ENCODE measurements at regions not wholly inside any gene's neighbourhood (a gene's known extent, or its start where the extent isn't known, plus 50 kb on each side); places are given as distances from the start of the nearest gene placed in this dataset.
A peak's percentile ranks its signal among the peaks of the same experiment; 100 is the strongest.
"Not testable (repeated sequence)": the region's sequence is repeated elsewhere in the genome, so short reads cannot be mapped to it uniquely, and the experiment has no call there.

GRCh38 chr22:27050771-27051170 is 393.4 kb downstream of the MIAT start:
- Mint-ChIP-seq H3K36me3 (no peaks in the 10 kb centered on the region), H3K9me3 (no peaks in the 10 kb centered on the region), H3K4me3 (no peak overlapping the region), H3K27ac (no peak overlapping the region), H3K4me1 (no peaks in the 10 kb centered on the region)
- DNase-seq (ENCODE audit: low spot score in 2 of 2) (no peak), ATAC-seq (no peak)

GRCh38 chr22:27051407-27051806 is 394.0 kb downstream of the MIAT start:
- Mint-ChIP-seq H3K9me3 (no peaks in the 10 kb centered on the region), H3K4me1 (no peaks in the 10 kb centered on the region), H3K4me3 (no peak overlapping the region), H3K36me3 (no peaks in the 10 kb centered on the region), H3K27ac (no peak overlapping the region)
- no peak for ATAC-seq
- no peak for DNase-seq (ENCODE audit: low spot score in 2 of 2)

- Mint-ChIP-seq H3K9me3 (no peaks in the 10 kb centered on the region), H3K4me1 (no peaks in the 10 kb centered on the region), H3K36me3 (no peaks in the 10 kb centered on the region), H3K4me3 (no peak overlapping the region), H3K27ac (no peak overlapping the region)
- ATAC-seq (no peak), DNase-seq (ENCODE audit: low spot score in 2 of 2) (no peak)
Observed at GRCh38 chr22:27057717-27058116, 400.3 kb downstream of the MIAT start.

DNA sequence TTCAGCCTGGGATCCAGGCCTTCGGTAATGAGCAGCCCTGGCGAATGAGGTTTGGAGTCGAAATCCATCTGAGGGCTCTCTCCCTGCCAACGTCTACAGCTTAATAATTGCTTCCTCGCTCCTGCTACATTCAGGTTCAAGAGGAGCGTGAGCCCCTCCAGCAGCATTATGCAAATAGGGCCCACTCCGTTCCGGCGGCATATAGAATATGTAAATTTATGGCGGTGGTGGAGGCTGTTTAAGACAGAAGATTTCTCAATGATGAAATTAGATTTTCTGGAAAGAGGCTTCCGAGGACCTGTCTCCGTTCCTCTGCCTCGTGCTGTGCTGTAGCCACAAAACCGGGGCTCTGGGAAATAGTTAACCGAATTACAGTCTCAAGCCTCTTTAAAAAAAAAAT is 402.8 kb downstream of the MIAT start:
- Mint-ChIP-seq H3K27ac (no peak overlapping the region), H3K9me3 (no peaks in the 10 kb centered on the region), H3K4me1 (no peaks in the 10 kb centered on the region), H3K4me3 (no peak overlapping the region), H3K36me3 (no peaks in the 10 kb centered on the region)
- ATAC-seq (no peak), DNase-seq (ENCODE audit: low spot score in 2 of 2) (no peak)

- H3K36me3 Mint-ChIP-seq: no peaks in the 10 kb centered on the region
- no peaks in the 10 kb centered on the region for H3K4me1 Mint-ChIP-seq
- H3K27ac Mint-ChIP-seq: no peak overlapping the region
- H3K4me3 Mint-ChIP-seq: no peak overlapping the region
- DNase-seq (ENCODE audit: low spot score in 2 of 2): no peak
- H3K9me3 Mint-ChIP-seq: no peaks in the 10 kb centered on the region
- no peak for ATAC-seq
Observed at GRCh38 chr22:27062910-27063309, 405.5 kb downstream of the MIAT start.

GRCh38 chr22:27063406-27063805 is 406.0 kb downstream of the MIAT start:
- no peak for DNase-seq (ENCODE audit: low spot score in 2 of 2)
- no peak for ATAC-seq
- H3K4me3 Mint-ChIP-seq: no peak overlapping the region

GRCh38 chr22:27063841-27064240 is 406.5 kb downstream of the MIAT start:
- DNase-seq (ENCODE audit: low spot score in 2 of 2) (no peak), ATAC-seq (no peak)
- Mint-ChIP-seq H3K4me3 (no peak overlapping the region), H3K9me3 (no peaks in the 10 kb centered on the region), H3K36me3 (no peaks in the 10 kb centered on the region), H3K27ac (no peak overlapping the region), H3K4me1 (no peaks in the 10 kb centered on the region)

More at GRCh38 chr22:27063406-27063805, 406.0 kb downstream of the MIAT start:
- Mint-ChIP-seq H3K27ac (no peak overlapping the region), H3K4me1 (no peaks in the 10 kb centered on the region), H3K9me3 (no peaks in the 10 kb centered on the region), H3K36me3 (no peaks in the 10 kb centered on the region)

DNA sequence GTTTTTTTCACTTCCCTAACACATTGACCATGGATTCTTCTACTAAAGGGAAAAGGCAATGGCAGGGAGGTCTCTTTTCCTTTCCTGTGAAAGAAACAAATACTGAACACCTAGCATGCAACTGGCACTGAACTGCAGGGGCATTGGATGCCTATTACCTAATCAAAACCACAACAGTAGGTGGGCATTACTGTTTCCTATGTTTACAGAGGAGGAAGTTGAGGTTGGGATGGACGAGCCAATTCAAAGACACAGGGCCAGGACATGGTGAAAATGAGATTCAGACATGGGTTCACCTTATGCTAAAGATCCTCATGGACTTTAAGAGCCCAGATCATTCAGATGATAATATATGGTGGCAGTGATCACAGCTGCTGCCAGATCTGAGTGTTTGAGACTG is 407.0 kb downstream of the MIAT start:
- no peaks in the 10 kb centered on the region for H3K9me3 Mint-ChIP-seq
- no peaks in the 10 kb centered on the region for H3K36me3 Mint-ChIP-seq
- ATAC-seq: no peak
- DNase-seq (ENCODE audit: low spot score in 2 of 2): no peak
- no peak overlapping the region for H3K4me3 Mint-ChIP-seq
- H3K27ac Mint-ChIP-seq: no peak overlapping the region
- H3K4me1 Mint-ChIP-seq: no peaks in the 10 kb centered on the region

GRCh38 chr22:27065279-27065678 is 407.9 kb downstream of the MIAT start:
- Mint-ChIP-seq H3K4me1 (no peaks in the 10 kb centered on the region), H3K36me3 (no peaks in the 10 kb centered on the region), H3K9me3 (no peaks in the 10 kb centered on the region), H3K4me3 (no peak overlapping the region), H3K27ac (no peak overlapping the region)
- DNase-seq (ENCODE audit: low spot score in 2 of 2): no peak
- no peak for ATAC-seq

DNA sequence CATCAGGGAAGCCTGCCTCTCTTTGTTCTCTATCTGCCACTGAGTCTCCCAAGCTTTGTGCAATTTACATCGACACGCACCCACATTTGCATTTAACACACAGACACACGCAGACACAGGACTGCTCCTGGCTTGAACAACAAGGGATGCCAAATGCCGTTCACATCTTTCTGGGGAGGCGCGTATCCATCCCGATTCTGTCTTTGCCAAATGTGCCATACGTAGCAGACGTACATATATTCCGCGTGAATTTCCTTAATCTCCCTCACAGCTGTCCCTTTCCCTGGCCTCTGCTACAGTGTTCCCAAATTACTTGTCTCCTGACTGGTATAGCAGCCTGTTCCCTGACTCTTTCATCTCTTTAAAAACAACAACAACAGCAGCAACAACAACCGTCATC is 409.5 kb downstream of the MIAT start:
- Mint-ChIP-seq H3K4me1 (no peaks in the 10 kb centered on the region), H3K9me3 (no peaks in the 10 kb centered on the region)

DNA sequence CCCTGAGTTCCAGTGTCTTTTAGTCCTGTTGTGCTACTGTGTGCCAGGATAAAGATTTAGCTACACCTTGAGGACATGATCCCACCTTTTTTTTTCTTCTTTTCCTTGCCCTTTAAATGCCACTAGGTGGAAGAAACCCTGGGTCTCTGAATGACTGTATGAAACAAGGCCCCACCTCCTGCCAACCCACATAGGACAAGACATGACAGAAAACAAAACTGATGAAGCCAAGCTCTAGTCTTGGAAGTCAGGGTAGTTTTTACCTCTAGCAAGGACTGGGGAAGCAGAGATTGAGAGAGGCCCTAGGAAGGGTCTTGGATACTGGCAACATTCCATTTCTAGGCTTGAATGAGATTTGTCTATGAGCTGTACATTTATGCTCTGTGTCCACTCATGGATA is 410.7 kb downstream of the MIAT start:
- no peaks in the 10 kb centered on the region for H3K36me3 Mint-ChIP-seq
- no peak for DNase-seq (ENCODE audit: low spot score in 2 of 2)
- H3K27ac Mint-ChIP-seq: no peak overlapping the region
- ATAC-seq: peak; percentile 45
- no peak overlapping the region for H3K4me3 Mint-ChIP-seq
- no peaks in the 10 kb centered on the region for H3K4me1 Mint-ChIP-seq
- H3K9me3 Mint-ChIP-seq: no peaks in the 10 kb centered on the region

More for the DNA sequence above, 409.5 kb downstream of the MIAT start:
- H3K27ac Mint-ChIP-seq: no peak overlapping the region
- no peak for DNase-seq (ENCODE audit: low spot score in 2 of 2)
- no peak for ATAC-seq
- no peaks in the 10 kb centered on the region for H3K36me3 Mint-ChIP-seq
- no peak overlapping the region for H3K4me3 Mint-ChIP-seq

GRCh38 chr22:27070594-27070993 is 413.2 kb downstream of the MIAT start:
- H3K4me3 Mint-ChIP-seq: no peak overlapping the region
- DNase-seq (ENCODE audit: low spot score in 2 of 2): no peak
- no peaks in the 10 kb centered on the region for H3K9me3 Mint-ChIP-seq
- H3K4me1 Mint-ChIP-seq: no peaks in the 10 kb centered on the region
- H3K36me3 Mint-ChIP-seq: no peaks in the 10 kb centered on the region
- no peak overlapping the region for H3K27ac Mint-ChIP-seq
- no peak for ATAC-seq

DNA sequence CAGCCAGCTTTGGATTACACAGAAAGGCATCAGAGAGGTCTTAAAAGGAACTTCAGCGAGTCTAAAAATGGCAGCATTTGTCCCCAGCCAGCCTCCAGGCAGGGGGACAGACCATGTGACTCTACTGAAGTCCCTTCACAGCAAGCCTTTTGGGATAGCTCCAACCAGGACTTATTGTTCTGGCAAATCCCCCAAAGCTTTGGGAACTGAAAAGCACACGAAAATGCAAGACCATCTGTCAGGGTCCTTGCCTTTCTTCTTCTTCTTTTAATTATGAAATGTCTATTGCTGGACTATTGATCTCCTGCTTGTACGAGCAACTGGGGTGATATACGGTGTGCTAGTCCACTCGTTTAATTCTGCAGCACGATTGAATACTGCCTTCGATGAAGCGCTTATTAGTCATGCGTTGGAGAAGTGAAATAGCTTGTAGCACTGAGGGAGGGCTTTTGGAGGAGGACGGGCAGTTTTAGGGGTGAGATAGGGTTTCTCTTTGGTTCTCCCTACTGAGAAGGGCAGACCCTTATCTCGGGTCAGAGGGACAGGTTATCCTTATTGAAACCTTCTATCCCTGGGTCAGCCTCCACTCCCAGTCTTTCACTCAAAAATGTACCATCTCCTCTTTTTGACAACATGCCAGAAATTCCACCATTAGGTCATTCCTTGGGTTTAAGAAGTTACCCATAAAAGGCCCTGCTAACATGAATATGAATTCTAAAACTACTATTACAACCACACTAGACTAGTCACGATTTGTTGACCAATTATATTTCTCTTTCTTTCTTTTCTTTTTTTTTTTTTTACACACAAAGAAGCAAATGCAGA is 416.4 kb downstream of the MIAT start:
- no peaks in the 10 kb centered on the region for H3K9me3 Mint-ChIP-seq
- no peak overlapping the region for H3K4me3 Mint-ChIP-seq
- H3K4me1 Mint-ChIP-seq: no peaks in the 10 kb centered on the region
- no peaks in the 10 kb centered on the region for H3K36me3 Mint-ChIP-seq
- no peak overlapping the region for H3K27ac Mint-ChIP-seq
- DNase-seq (ENCODE audit: low spot score in 2 of 2): no peak
- no peak for ATAC-seq

DNA sequence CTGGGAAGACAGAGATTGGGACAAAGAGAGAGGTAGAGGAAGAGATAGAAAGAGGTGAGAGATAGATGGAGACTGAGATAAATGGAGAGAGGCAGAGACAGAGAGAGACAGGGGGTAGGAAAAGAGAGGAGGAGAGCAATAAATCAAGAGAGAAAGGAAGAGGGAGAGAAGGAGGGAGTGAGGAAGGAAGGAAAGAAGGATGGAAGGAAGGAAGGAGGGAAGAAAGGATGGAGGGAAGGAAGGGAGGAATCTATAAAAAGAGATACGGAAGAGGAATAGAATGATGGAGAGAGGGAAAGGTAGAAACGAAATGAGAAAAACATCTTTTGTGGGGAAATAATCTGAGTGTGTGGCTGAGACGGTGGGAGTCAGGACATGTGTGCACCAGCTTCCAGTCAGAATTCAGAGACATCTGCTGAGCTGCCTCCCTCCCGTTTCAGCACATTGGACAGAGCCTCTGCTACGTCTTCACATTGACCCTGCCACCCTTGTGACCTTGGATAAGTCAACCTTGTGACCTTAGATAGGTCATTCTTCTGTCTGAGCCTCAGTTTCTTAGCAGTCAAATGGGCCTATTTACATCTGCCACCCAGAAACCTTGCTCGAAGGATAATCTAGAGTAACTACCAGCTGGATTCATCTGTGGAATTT is 417.8 kb downstream of the MIAT start:
- no peak for DNase-seq (ENCODE audit: low spot score in 2 of 2)
- Mint-ChIP-seq H3K27ac (no peak overlapping the region), H3K4me3 (no peak overlapping the region), H3K9me3 (no peaks in the 10 kb centered on the region), H3K4me1 (no peaks in the 10 kb centered on the region), H3K36me3 (no peaks in the 10 kb centered on the region)
- no peak for ATAC-seq

DNA sequence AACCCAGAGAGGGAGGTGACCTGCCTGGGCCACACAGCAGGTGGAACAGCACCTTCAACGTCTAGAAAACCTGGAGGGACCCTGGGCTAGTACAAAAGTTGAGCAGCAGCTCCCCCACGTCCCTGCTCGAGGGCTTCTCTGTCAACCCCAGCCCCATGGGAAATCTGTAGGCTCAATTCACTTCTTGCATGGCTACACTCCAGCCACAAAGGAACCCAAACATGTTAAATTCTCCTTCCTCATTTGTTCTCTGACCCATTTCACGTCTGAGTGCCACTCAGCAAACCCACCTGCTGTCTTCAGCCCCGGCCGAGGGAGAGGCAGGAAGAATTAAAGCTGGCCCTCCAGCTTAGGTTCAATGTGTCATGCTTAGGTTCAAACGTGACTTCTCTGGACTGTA is 418.5 kb downstream of the MIAT start:
- ATAC-seq (no peak), DNase-seq (ENCODE audit: low spot score in 2 of 2) (no peak)
- H3K9me3 Mint-ChIP-seq: no peaks in the 10 kb centered on the region
- H3K36me3 Mint-ChIP-seq: no peaks in the 10 kb centered on the region
- no peaks in the 10 kb centered on the region for H3K4me1 Mint-ChIP-seq
- no peak overlapping the region for H3K4me3 Mint-ChIP-seq
- no peak overlapping the region for H3K27ac Mint-ChIP-seq

DNA sequence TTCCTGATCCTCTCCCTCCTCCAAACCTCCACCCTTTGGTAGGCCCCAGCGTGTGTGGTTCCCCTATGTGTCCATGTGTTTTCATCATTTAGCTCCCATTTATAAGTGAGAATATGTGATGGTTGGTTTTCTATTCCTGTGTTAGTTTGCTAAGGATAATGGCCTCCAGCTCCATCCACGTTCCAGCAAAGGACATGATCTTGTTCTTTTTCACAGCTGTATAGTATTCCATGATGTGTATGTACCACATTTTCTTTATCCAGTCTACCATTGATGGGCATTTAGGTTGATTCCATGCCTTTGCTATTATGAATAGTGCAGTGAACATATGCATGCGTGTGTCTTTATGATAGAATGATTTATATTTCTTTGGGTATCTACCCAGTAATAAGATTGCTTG is 420.7 kb downstream of the MIAT start:
- DNase-seq (ENCODE audit: low spot score in 2 of 2); H3K4me1 Mint-ChIP-seq; ATAC-seq; H3K27ac Mint-ChIP-seq; H3K4me3 Mint-ChIP-seq; H3K36me3 Mint-ChIP-seq; H3K9me3 Mint-ChIP-seq: not testable (repeated sequence)
